HuH-7.5 (cell line): ENCODE measurements at regions not wholly inside any gene's neighbourhood (a gene's known extent, or its start where the extent isn't known, plus 50 kb on each side); places are given as distances from the start of the nearest gene placed in this dataset.

ENCODE experiments used
- DNase-seq: peaks from one replicate; pipeline ENCODE4 v3.0.0; 2011; ENCODE audit warnings: low spot score

DNA sequence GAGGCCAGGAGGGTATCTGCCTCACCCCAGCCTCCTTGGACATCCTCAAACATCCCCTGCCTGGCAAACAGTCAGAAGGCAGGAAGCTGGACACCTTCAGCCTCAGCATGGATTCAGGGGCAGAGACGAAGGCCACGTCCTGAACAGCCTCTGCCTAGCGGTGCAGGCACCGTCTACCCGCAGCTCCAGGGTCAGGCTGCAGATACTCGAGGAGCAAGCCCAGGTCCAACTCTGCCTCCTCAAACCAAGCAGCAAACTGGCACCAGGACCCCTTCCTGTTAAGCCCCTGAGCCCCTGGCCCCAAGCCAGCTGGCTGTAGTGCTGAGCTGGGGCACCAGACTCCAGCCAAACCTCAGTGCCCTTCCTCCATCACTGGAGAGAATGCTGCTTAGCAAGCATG lies 494.7 kb downstream of the NPHP4 start:
- no peak for DNase-seq

DNA sequence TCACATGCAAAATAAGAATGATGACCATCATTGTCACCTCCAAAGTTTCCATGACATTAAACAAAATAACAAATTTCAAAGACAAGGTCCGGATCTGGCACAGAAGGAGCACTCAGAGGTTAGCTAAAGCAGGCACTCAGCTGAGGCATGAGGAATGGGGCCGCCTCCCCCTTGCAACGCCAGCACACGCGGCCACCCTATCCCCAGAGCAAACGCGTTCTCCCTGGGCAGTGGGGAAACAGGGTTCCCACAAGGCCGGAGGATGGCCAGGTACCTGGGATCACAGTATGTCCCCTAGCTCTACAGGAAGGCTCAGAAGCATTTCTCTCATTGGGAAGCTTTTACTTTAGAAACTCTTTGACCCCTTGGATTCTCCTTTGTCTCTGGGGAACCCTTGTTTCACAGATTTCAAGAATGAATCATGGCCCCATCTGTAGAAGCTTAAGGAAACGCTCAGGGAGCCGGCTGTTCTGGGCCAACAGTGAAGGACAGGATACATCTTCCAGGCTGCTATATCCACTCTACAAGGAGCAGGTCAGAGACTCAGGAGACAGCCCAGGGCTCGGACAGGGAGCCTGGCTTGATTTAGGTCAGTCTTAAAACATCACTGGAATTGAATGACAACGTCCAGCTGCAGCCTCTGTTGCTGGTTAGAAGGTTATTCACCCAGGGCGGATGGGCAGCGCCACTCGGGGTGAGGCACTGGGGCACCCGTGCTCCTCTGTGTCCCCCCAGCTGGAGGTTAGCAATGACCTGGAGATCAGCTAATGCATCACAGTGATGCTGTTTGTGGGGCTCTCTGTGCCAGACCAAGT lies 496.4 kb downstream of the NPHP4 start:
- DNase-seq: no peak

DNA sequence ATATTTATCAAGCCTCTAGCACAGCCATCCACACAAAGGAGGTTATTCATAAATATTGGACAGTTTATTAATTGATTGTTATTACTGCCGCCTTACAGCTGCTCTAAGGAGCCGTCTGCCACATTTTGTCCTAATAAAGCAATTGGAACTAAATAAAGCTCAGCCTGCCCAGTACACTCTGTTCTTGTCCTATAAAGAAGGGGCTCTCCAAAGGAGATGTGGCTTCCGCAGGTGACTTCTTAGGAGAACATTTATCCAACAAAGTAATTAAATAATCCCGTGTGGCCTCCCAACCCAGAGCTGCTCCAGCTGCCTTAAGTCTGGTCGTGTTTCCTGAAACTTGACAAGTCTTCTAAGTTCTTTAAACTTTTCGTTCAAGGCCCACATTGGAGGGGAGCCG lies 497.7 kb downstream of the NPHP4 start:
- DNase-seq: no peak

DNA sequence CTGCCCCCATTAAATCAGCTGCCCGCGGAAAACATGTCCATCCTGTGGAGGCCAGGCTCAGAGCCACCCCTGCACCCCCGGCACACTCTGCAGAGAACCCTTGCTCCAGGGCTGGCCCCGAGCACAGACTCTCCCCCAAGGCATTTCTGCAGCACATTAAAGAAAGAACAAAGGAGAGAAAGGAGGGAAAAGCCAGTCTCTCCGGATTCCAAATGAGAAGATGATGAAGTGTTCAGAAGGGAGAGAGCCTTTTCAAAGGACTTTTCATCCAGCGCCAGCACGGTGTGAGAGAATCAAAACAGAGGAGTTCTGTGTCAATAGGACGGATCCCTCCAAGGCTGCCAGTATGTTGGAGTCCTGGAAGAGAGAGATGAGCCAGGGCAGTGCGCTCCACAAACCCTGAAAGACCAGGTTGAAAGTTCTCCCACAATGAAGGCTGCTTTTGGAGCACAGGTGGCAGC lies 498.3 kb downstream of the NPHP4 start:
- no peak for DNase-seq

GRCh38 chr1:5493275-5493674 lies 498.9 kb downstream of the NPHP4 start:
- DNase-seq: no peak

GRCh38 chr1:5492846-5493245 lies 499.4 kb downstream of the NPHP4 start:
- no peak for DNase-seq

- no peak for DNase-seq
Observed at GRCh38 chr1:5491207-5491904, 500.9 kb downstream of the NPHP4 start.

- no peak for DNase-seq
Observed at GRCh38 chr1:5490635-5491034, 501.6 kb downstream of the NPHP4 start.

DNA sequence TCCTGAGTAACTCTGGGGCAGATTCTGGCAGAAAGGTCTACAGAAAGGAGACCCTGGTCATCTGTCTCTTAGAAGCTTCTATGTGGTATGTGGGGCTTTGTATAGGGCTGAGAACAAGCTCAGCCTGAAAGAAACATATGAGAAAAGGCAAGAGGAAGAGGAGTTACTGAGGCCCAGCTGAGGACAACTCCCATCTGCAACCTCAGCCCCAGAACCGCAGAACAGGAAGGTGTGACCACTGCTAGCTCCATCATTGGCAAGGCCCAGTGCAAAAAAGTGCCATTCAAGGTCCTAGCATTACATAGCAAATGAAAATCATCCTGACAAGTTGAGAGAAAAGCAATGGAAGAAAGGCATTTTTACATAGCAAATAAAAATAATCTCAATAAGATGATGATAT lies 503.8 kb downstream of the NPHP4 start:
- no peak for DNase-seq

DNA sequence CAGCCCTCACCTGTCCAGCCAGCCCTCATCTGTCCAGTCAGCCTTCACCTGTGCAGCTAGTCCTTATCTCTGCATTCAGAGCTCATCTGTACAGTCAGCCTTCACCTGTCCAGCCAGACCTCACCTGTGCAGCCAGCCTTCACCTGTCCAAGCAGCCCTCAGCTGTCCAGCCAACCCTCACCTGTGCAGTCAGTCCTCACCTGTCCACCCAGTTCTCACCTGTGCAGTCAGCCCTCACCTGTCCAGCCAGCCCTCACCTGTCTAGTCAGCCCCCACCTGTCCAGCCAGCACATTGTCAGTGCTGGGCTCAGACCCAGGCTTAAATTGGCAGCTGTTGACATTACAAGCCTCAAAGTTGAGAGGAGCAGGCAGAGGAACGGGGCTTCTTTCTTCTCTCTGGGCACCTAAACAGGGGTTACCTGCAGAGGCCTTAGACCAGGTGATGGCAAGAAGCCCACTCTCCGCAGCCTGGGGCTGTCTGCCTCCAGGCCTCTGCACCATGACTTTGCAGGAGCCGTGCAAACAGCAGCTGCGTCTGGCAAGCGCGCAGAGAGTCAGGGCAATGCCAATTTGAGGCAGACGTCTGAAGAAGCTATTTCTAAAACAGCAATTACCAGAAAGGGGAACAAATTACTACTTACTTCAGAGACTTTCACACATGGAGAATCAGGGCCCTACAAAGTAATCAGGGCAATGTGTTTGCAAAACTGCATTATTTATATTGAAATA lies 506.1 kb downstream of the NPHP4 start:
- no peak for DNase-seq

DNA sequence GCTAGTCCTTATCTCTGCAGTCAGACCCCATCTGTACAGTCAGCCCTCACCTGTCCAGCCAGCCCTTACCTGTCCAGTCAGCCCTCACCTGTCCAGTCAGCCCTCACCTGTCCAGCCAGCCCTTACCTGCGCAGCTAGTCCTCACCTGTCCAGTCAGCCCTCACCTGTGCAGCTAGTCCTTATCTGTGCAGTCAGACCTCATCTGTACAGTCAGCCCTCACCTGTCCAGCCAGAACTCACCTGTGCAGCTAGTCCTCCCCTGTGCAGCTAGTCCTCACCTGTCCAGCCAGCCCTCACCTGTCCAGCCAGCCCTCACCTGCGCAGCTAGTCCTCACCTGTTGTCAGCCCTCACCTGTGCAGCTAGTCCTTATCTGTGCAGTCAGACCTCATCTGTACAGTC lies 506.8 kb downstream of the NPHP4 start:
- no peak for DNase-seq

DNA sequence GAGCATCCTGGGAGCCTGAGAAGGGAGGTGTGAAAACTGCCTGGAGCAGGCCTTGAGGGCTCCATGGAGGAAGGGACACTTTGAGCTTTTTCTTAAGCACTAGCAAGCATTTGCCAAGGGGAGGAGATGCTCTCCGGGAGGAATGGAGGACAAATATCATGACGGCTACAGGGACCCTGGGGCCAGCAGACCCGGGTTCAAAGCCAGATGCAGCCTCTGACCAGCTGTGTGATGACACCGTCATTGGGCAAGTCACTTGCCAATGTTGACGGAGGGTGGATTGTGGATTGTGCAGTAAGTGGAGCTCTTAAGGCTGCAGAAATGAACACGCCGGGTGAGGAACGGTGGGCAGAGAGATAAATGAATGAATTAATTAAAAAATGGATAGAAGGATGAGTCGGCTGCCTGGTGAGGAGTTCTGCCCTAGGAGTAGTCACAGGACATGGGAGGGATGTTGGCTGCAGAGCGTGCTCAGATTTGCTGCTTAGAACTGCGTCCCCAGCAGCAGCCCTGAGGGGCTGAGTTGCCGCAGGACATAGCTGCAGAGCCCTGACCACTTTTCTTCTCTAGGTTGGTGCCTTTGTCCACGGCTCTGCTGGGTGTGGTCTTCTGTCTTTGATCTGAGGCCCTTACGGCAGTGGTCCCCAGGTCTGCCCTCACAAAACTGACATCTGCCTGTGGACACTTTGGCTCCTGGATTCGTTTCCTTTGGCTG lies 507.6 kb downstream of the NPHP4 start:
- no peak for DNase-seq

DNA sequence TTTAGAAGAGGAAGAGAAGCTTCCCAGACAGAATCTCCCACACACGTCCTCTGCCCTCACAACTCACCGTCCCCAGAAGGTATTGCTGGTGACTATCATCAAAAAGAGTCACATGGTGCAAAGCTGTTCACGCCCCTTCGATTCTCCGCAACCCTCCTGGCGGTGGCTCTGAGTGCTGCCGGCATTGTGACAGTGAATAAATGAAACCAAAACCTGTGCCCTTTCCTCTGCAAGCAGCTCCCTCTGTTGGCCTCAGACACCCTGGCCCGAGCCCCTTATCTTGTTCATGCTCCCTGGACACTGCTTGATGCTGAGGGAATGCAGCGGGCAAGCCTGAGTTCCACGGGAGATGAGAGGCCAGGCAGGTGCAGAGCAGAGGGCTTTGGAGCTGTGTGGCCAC lies 510.3 kb downstream of the NPHP4 start:
- DNase-seq: no peak

DNA sequence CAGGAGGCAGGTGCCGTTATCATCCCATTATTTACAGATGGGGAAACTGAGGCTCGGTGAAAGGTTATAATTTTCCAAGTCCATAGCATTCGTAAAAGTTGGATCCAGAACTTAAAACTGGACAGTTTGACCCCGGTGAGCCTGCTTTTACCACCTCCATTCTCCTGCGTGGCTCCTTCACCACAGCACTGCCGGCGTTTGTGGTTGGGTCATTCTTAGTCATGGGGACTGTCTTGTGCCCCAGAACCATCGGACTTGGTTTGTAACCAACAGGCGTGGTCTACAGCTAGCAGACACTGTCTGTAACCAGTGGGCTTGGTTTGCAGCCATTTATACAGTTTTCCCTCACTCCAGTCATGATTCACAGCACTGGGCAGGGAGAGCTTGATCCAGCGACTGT lies 511.3 kb downstream of the NPHP4 start:
- DNase-seq: no peak

GRCh38 chr1:5479876-5480646 lies 512.2 kb downstream of the NPHP4 start:
- no peak for DNase-seq

DNA sequence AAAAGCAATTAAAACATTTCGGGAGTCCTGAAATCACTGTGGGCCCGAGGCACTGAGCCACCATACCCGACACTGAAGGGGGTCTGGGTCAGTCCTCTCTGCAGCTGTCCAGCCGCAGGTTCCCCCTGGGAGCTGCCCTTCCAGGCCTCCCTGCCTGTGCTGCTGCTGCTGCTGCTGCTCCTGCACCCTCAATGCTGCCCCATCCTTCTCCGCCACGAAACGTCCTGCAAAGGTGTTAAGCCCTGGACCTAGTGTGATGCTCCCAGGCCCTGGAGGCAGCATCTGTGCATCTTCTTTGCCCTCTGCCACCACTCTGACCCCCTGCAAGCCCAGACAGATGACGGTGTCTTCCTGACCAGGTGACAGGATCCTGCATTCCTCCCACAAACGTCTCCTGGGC lies 513.3 kb downstream of the NPHP4 start:
- DNase-seq: no peak

- no peak for DNase-seq
Observed at GRCh38 chr1:5478156-5478695, 514.0 kb downstream of the NPHP4 start.

- DNase-seq: no peak
Observed at GRCh38 chr1:5477716-5478115, 514.5 kb downstream of the NPHP4 start.

- no peak for DNase-seq
Observed at GRCh38 chr1:5475572-5475971, 516.7 kb downstream of the NPHP4 start.

GRCh38 chr1:5473268-5473667 lies 519.0 kb downstream of the NPHP4 start:
- no peak for DNase-seq

GRCh38 chr1:5466487-5466886 lies 525.7 kb downstream of the NPHP4 start:
- no peak for DNase-seq
